ENCODE measurements at regions not wholly inside any gene's neighbourhood (a gene's known extent, or its start where the extent isn't known, plus 50 kb on each side); places are given as distances from the start of the nearest gene placed in this dataset.

GRCh38 chr9:129493706-129494047 lies 127.2 kb downstream of the C9orf50 start:
- TF ChIP-seq SIN3A (conservative IDR thresholded peaks at IDR 0.05 in 1 of 2, IDR thresholded peaks at IDR 0.05 in 1 of 2; ENCODE audit: low read depth in 1 of 2, low read length in 2 of 2): no peak
- no peak for TF ChIP-seq USF2 (IDR thresholded peaks at IDR 0.05; ENCODE audit: low read length)
- no peak for TF ChIP-seq JUND (IDR thresholded peaks at IDR 0.05; ENCODE audit: low read length)
- TF ChIP-seq RFX5 (IDR thresholded peaks at IDR 0.05; ENCODE audit: borderline replicate concordance, low read depth, low read length): no peak
- TF ChIP-seq CTCF (IDR thresholded peaks at IDR 0.05; ENCODE audit: control extremely low read depth in 1 of 3, insufficient read depth in 1 of 3, low read depth in 1 of 3, low read length in 3 of 3): no peak
- no peak for TF ChIP-seq POLR2AphosphoS5 (IDR thresholded peaks at IDR 0.05; ENCODE audit: low read depth, low read length)
- no peak for TF ChIP-seq EP300 (IDR thresholded peaks at IDR 0.05; ENCODE audit: borderline replicate concordance in 1 of 2, low read depth in 2 of 2, low read length in 2 of 2)
- no peak for TF ChIP-seq TAF1 (IDR thresholded peaks at IDR 0.05; ENCODE audit: low read depth, low read length)
- no peak for TF ChIP-seq GABPA (IDR thresholded peaks at IDR 0.05; ENCODE audit: borderline replicate concordance, insufficient read depth, low read length)
- no peak for TF ChIP-seq KDM5A (IDR thresholded peaks at IDR 0.05; ENCODE audit: low read length)
- no peak for TF ChIP-seq FOSL1 (IDR thresholded peaks at IDR 0.05; ENCODE audit: insufficient read depth, low read depth, low read length)
- TF ChIP-seq JUN (IDR thresholded peaks at IDR 0.05; ENCODE audit: low read depth, low read length): no peak
